ENCODE measurements at regions not wholly inside any gene's neighbourhood (a gene's known extent, or its start where the extent isn't known, plus 50 kb on each side); places are given as distances from the start of the nearest gene placed in this dataset.

- H3K27me3 ChIP-seq (ENCODE audit: control insufficient read depth, insufficient read depth, low read length, poor library complexity, severe bottlenecking), result no peaks in the 10 kb centered on the region
Measured at GRCh38 chr6:104423691-104424090, 436.0 kb downstream of the HACE1 start.

GRCh38 chr6:104421650-104422049 is 438.1 kb downstream of the HACE1 start:
- Histone ChIP-seq H3K36me3 (ENCODE audit: control insufficient read depth, insufficient read depth, low read length) (no peaks in the 10 kb centered on the region), H3K4me1 (ENCODE audit: control insufficient read depth, insufficient read depth, low read length) (no peaks in the 10 kb centered on the region), H3K27me3 (ENCODE audit: control insufficient read depth, insufficient read depth, low read length, poor library complexity, severe bottlenecking) (no peaks in the 10 kb centered on the region), H3K9me3 (ENCODE audit: control insufficient read depth, low read length) (no peaks in the 10 kb centered on the region), H3K27ac (ENCODE audit: low read depth, low read length) (no peak overlapping the region), H3K9ac (ENCODE audit: extremely low read depth, low read length, poor library complexity, severe bottlenecking) (no peak overlapping the region), H3K4me3 (ENCODE audit: low read length) (no peak overlapping the region)
- Mint-ChIP-seq H3K4me1 (peaks cover 4% of the 10 kb centered on the region), H3K36me3 (ENCODE audit: low read depth) (no peaks in the 10 kb centered on the region), H3K27me3 (ENCODE audit: insufficient read depth) (peaks cover 1% of the 10 kb centered on the region), H3K4me3 (no peak overlapping the region), H3K27ac (no peak overlapping the region), H3K9me3 (peaks cover under 1% of the 10 kb centered on the region)
- TF ChIP-seq CTCF (conservative IDR thresholded peaks at IDR 0.05), result no peak
- no peak for DNase-seq
- WGBS, 2 experiments (ENCODE audit: insufficient coverage in 1 of 2, insufficient read length in 1 of 2), result 63 to 67% methylated on average over 4 of the region's 4 CpGs

More at GRCh38 chr6:104423691-104424090, 436.0 kb downstream of the HACE1 start:
- Mint-ChIP-seq H3K36me3 (ENCODE audit: low read depth) (no peaks in the 10 kb centered on the region), H3K4me1 (peaks cover 6% of the 10 kb centered on the region), H3K9me3 (peaks cover 7% of the 10 kb centered on the region), H3K27me3 (ENCODE audit: insufficient read depth) (peaks cover 1% of the 10 kb centered on the region), H3K4me3 (no peak overlapping the region), H3K27ac (no peak overlapping the region)
- WGBS, 2 experiments (ENCODE audit: insufficient coverage in 1 of 2, insufficient read length in 1 of 2), result no CpG with 5 or more reads among the region's 2 CpGs
- Histone ChIP-seq H3K27ac (ENCODE audit: low read depth, low read length) (no peak overlapping the region), H3K4me3 (ENCODE audit: low read length) (no peak overlapping the region), H3K36me3 (ENCODE audit: control insufficient read depth, insufficient read depth, low read length) (no peaks in the 10 kb centered on the region), H3K9me3 (ENCODE audit: control insufficient read depth, low read length) (peaks cover 9% of the 10 kb centered on the region), H3K4me1 (ENCODE audit: control insufficient read depth, insufficient read depth, low read length) (no peaks in the 10 kb centered on the region), H3K9ac (ENCODE audit: extremely low read depth, low read length, poor library complexity, severe bottlenecking) (no peak overlapping the region)
- no peak for DNase-seq
- no peak for TF ChIP-seq CTCF (conservative IDR thresholded peaks at IDR 0.05)

- no peak for DNase-seq
- no peak for TF ChIP-seq CTCF (conservative IDR thresholded peaks at IDR 0.05)
- Histone ChIP-seq H3K27me3 (ENCODE audit: control insufficient read depth, insufficient read depth, low read length, poor library complexity, severe bottlenecking) (no peaks in the 10 kb centered on the region), H3K4me1 (ENCODE audit: control insufficient read depth, insufficient read depth, low read length) (no peaks in the 10 kb centered on the region), H3K9me3 (ENCODE audit: control insufficient read depth, low read length) (no peaks in the 10 kb centered on the region), H3K9ac (ENCODE audit: extremely low read depth, low read length, poor library complexity, severe bottlenecking) (no peak overlapping the region), H3K27ac (ENCODE audit: low read depth, low read length) (no peak overlapping the region), H3K36me3 (ENCODE audit: control insufficient read depth, insufficient read depth, low read length) (no peaks in the 10 kb centered on the region), H3K4me3 (ENCODE audit: low read length) (no peak overlapping the region)
- H3K4me1 Mint-ChIP-seq, result peaks cover 12% of the 10 kb centered on the region
- H3K36me3 Mint-ChIP-seq (ENCODE audit: low read depth), result no peaks in the 10 kb centered on the region
- WGBS, 2 experiments (ENCODE audit: insufficient coverage in 1 of 2, insufficient read length in 1 of 2), result 90 to 100% methylated on average over 1 to 3 of the region's 3 CpGs
- H3K9me3 Mint-ChIP-seq, result no peaks in the 10 kb centered on the region
- no peak overlapping the region for H3K4me3 Mint-ChIP-seq
- H3K27ac Mint-ChIP-seq, result no peak overlapping the region
- peaks cover 1% of the 10 kb centered on the region for H3K27me3 Mint-ChIP-seq (ENCODE audit: insufficient read depth)
Measured at GRCh38 chr6:104418839-104419238, 440.9 kb downstream of the HACE1 start.
